DND-41 (cell line): ENCODE measurements at regions not wholly inside any gene's neighbourhood (a gene's known extent, or its start where the extent isn't known, plus 50 kb on each side); places are given as distances from the start of the nearest gene placed in this dataset.

ENCODE experiments used
- ATAC-seq: fragments of 200-7000 bp; cut with Tn5 transposase; 3 replicates; pipeline ENCODE4 v1.9.1; 2021; ENCODE audit warnings: low read depth; ENCODE audit not compliant: insufficient read depth
- DNase-seq: peaks from one replicate; pipeline ENCODE4 v3.0.0-alpha.2; 2020
- H2AFZ ChIP-seq: 2 replicates; pipeline ENCODE4 v1.6.0; 2012; ENCODE audit warnings: low read depth, low read length
- H3K27ac ChIP-seq: 2 replicates; pipeline ENCODE4 v1.5.1; 2012; ENCODE audit warnings: low read length, inconsistent platforms
- H3K27me3 ChIP-seq: fragments of 200-600 bp; sonication (generic); 2 replicates; pipeline ENCODE4 v1.6.0; 2012; ENCODE audit warnings: low read length, mild to moderate bottlenecking, inconsistent platforms; ENCODE audit not compliant: insufficient read depth, poor library complexity
- H3K36me3 ChIP-seq: 2 replicates; pipeline ENCODE4 v1.5.1; 2012; ENCODE audit warnings: low read length, inconsistent platforms; ENCODE audit not compliant: insufficient read depth
- H3K4me1 ChIP-seq: 2 replicates; pipeline ENCODE4 v1.5.1; 2012; ENCODE audit warnings: mild to moderate bottlenecking, low read length; ENCODE audit not compliant: insufficient read depth
- H3K4me2 ChIP-seq: 2 replicates; pipeline ENCODE4 v1.6.0; 2012; ENCODE audit warnings: mild to moderate bottlenecking, moderate library complexity, low read length, inconsistent platforms; ENCODE audit not compliant: insufficient read depth
- H3K4me3 ChIP-seq, 2 experiments: fragments of 200-600 bp in 1 of 2; shearing (Covaris generic) in 1 of 2; 2 replicates each; pipeline ENCODE4 v1.5.1; 2012 to 2016; ENCODE audit warnings: inconsistent platforms in 2 of 2, low read length in 2 of 2, mild to moderate bottlenecking in 2 of 2, low read depth in 1 of 2, moderate library complexity in 1 of 2
- H3K79me2 ChIP-seq: 2 replicates; pipeline ENCODE4 v1.6.0; 2012; ENCODE audit warnings: low read length, inconsistent platforms; ENCODE audit not compliant: insufficient read depth
- H3K9ac ChIP-seq: 2 replicates; pipeline ENCODE4 v1.6.0; 2012; ENCODE audit warnings: low read depth, mild to moderate bottlenecking, inconsistent platforms, low read length, moderate library complexity
- H3K9me3 ChIP-seq: 2 replicates; pipeline ENCODE4 v1.5.1; 2012; ENCODE audit warnings: low read length, moderate library complexity, mild to moderate bottlenecking, inconsistent platforms; ENCODE audit not compliant: insufficient read depth, severe bottlenecking
- H4K20me1 ChIP-seq: 2 replicates; pipeline ENCODE4 v1.6.0; 2012; ENCODE audit warnings: low read length; ENCODE audit not compliant: insufficient read depth
- CTCF ChIP-seq: IDR thresholded peaks from 2 replicates; pipeline ENCODE4 v1.5.1; 2012; ENCODE audit warnings: borderline replicate concordance, low read length, moderate library complexity, mild to moderate bottlenecking; ENCODE audit not compliant: poor library complexity, severe bottlenecking; ENCODE audit errors: extremely low read depth
- EZH2 ChIP-seq: IDR thresholded peaks from 3 replicates; pipeline ENCODE4 v1.6.1; 2012; ENCODE audit warnings: borderline replicate concordance, low read depth, mild to moderate bottlenecking, moderate library complexity, low read length, inconsistent platforms; ENCODE audit not compliant: severe bottlenecking

- Histone ChIP-seq H2AFZ (no peak overlapping the region), H3K4me3 (no peak overlapping the region), H3K27me3 (no peaks in the 10 kb centered on the region), H3K9ac (no peak overlapping the region), H3K4me2 (no peak overlapping the region), H3K27ac (no peak overlapping the region), H4K20me1 (no peaks in the 10 kb centered on the region), H3K9me3 (no peaks in the 10 kb centered on the region), H3K4me1 (no peaks in the 10 kb centered on the region), H3K36me3 (no peaks in the 10 kb centered on the region), H3K79me2 (no peaks in the 10 kb centered on the region)
- TF ChIP-seq CTCF (peak; percentile 58), EZH2 (no peak)
- DNase-seq (no peak), ATAC-seq (no peak)
These were observed 128.7 kb upstream of the L3MBTL4 start for GRCh38 chr18:6543330-6543908.

- no peaks in the 10 kb centered on the region for H3K9me3 ChIP-seq
- no peak for ATAC-seq
- H3K4me3 ChIP-seq, result no peak overlapping the region
- H3K9ac ChIP-seq, result no peak overlapping the region
- no peaks in the 10 kb centered on the region for H3K27me3 ChIP-seq
- no peaks in the 10 kb centered on the region for H3K4me1 ChIP-seq
- H3K36me3 ChIP-seq, result no peaks in the 10 kb centered on the region
- no peaks in the 10 kb centered on the region for H4K20me1 ChIP-seq
- H3K79me2 ChIP-seq, result no peaks in the 10 kb centered on the region
- H2AFZ ChIP-seq, result no peak overlapping the region
- no peak for DNase-seq
- TF ChIP-seq EZH2 (no peak), CTCF (no peak)
- no peak overlapping the region for H3K27ac ChIP-seq
- no peak overlapping the region for H3K4me2 ChIP-seq
These were observed 131.5 kb upstream of the L3MBTL4 start for GRCh38 chr18:6546229-6546628.

- no peaks in the 10 kb centered on the region for H3K79me2 ChIP-seq
- no peak for TF ChIP-seq CTCF
- no peak for TF ChIP-seq EZH2
These were observed 132.8 kb upstream of the L3MBTL4 start for GRCh38 chr18:6547476-6547875.

More at GRCh38 chr18:6547476-6547875, 132.8 kb upstream of the L3MBTL4 start:
- no peaks in the 10 kb centered on the region for H3K9me3 ChIP-seq
- H3K4me2 ChIP-seq, result no peak overlapping the region
- no peaks in the 10 kb centered on the region for H3K27me3 ChIP-seq
- no peaks in the 10 kb centered on the region for H3K4me1 ChIP-seq
- H3K4me3 ChIP-seq, result no peak overlapping the region
- no peaks in the 10 kb centered on the region for H4K20me1 ChIP-seq
- no peak overlapping the region for H3K9ac ChIP-seq
- H2AFZ ChIP-seq, result no peak overlapping the region
- no peaks in the 10 kb centered on the region for H3K36me3 ChIP-seq
- DNase-seq (no peak), ATAC-seq (no peak)
- no peak overlapping the region for H3K27ac ChIP-seq
